NB4 (cell line): ENCODE measurements at regions not wholly inside any gene's neighbourhood (a gene's known extent, or its start where the extent isn't known, plus 50 kb on each side); places are given as distances from the start of the nearest gene placed in this dataset.

Experiments
- DNase-seq: peaks from one replicate; pipeline ENCODE4 v3.0.0; 2010; ENCODE audit warnings: low read depth
- H3K4me3 ChIP-seq: one replicate; pipeline ENCODE4 v1.5.1; 2011; ENCODE audit warnings: mild to moderate bottlenecking, low read depth, low read length, moderate library complexity
- CTCF ChIP-seq: IDR thresholded peaks from one replicate; pipeline ENCODE4 v1.5.1; 2012; ENCODE audit warnings: low read depth, low read length
- MAX ChIP-seq: IDR thresholded peaks from 2 replicates; pipeline ENCODE4 v1.6.1; 2011; ENCODE audit warnings: low read depth, low read length
- MYC ChIP-seq: IDR thresholded peaks from 2 replicates; pipeline ENCODE4 v1.6.1; 2011; ENCODE audit warnings: low read depth, low read length
- POLR2A ChIP-seq: IDR thresholded peaks from 2 replicates; pipeline ENCODE4 v1.6.1; 2011; ENCODE audit warnings: mild to moderate bottlenecking; ENCODE audit not compliant: insufficient read length; ENCODE audit errors: extremely low read depth

GRCh38 chr6:93927731-93928130, 508.4 kb upstream of the EPHA7 start:
- TF ChIP-seq MYC (no peak), CTCF (no peak), POLR2A (no peak), MAX (no peak)
- no peak overlapping the region for H3K4me3 ChIP-seq
- no peak for DNase-seq

GRCh38 chr6:93919365-93919764, 500.0 kb upstream of the EPHA7 start:
- DNase-seq = no peak
- no peak overlapping the region for H3K4me3 ChIP-seq
- TF ChIP-seq MAX = no peak

GRCh38 chr6:93918258-93918657, 498.9 kb upstream of the EPHA7 start:
- DNase-seq = no peak
- TF ChIP-seq CTCF (no peak), MYC (no peak), POLR2A (no peak), MAX (no peak)
- H3K4me3 ChIP-seq = no peak overlapping the region

- no peak for DNase-seq
- TF ChIP-seq MAX = no peak
- no peak for TF ChIP-seq MYC
- no peak for TF ChIP-seq CTCF
- TF ChIP-seq POLR2A = no peak
- no peak overlapping the region for H3K4me3 ChIP-seq
These were observed 497.9 kb upstream of the EPHA7 start for GRCh38 chr6:93917216-93917615.

- no peak for DNase-seq
- no peak for TF ChIP-seq MYC
- H3K4me3 ChIP-seq = no peak overlapping the region
These were observed 497.4 kb upstream of the EPHA7 start for GRCh38 chr6:93916716-93917115.

DNA sequence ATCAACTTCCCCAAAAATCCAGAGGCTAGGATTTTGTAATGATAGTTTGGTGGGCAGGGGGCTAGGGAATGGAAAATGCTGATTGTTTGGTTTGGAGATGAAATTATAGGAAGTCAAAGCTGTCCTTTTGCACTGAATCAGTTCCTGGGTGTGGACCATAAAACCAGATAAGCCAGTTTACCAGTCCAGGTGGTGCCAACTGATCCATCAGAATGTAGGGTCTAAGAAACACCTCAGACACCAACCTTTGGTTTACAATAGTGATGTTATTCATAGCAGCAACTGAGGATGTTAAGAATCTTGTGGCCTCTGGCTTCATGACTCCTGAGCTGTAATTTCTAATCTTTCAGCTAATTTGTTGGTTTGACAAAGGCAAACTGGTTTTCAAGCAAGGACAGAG, 496.6 kb upstream of the EPHA7 start:
- H3K4me3 ChIP-seq = no peak overlapping the region
- TF ChIP-seq MAX (no peak), MYC (no peak), POLR2A (no peak), CTCF (no peak)
- DNase-seq = no peak

GRCh38 chr6:93902517-93902916, 483.2 kb upstream of the EPHA7 start:
- no peak overlapping the region for H3K4me3 ChIP-seq
- TF ChIP-seq MYC (no peak), CTCF (no peak), POLR2A (no peak), MAX (no peak)
- DNase-seq = no peak
